WTC11 (cell line): ENCODE measurements at regions not wholly inside any gene's neighbourhood (a gene's known extent, or its start where the extent isn't known, plus 50 kb on each side); places are given as distances from the start of the nearest gene placed in this dataset.

Experiments used
- ATF3 ChIP-seq: sonication (generic); formaldehyde crosslinking; conservative IDR thresholded peaks from 2 replicates; pipeline ENCODE4 v1.8.1; 2022; ENCODE audit warnings: mild to moderate bottlenecking, missing genetic modification reagents
- CREB1 ChIP-seq: sonication (generic); formaldehyde crosslinking; IDR thresholded peaks from 2 replicates; pipeline ENCODE4 v1.8.0; 2023; ENCODE audit warnings: mild to moderate bottlenecking, missing genetic modification reagents
- CTCF ChIP-seq: fragments of 200-600 bp; IDR thresholded peaks from 2 replicates; pipeline ENCODE4 v1.8.0; 2022; ENCODE audit warnings: antibody characterized with exemption
- E2F1 ChIP-seq: sonication (generic); formaldehyde crosslinking; IDR thresholded peaks from 2 replicates; pipeline ENCODE4 v1.8.0; 2022; ENCODE audit warnings: mild to moderate bottlenecking, missing genetic modification reagents
- E2F5 ChIP-seq: sonication (generic); formaldehyde crosslinking; IDR thresholded peaks from 2 replicates; pipeline ENCODE4 v1.8.1; 2022; ENCODE audit warnings: mild to moderate bottlenecking, moderate library complexity, missing genetic modification reagents
- ERG ChIP-seq: fragments of 250-450 bp; sonication (Bioruptor Pico); IDR thresholded peaks from 2 replicates; pipeline ENCODE4 v1.8.0; 2021; ENCODE audit warnings: mild to moderate bottlenecking
- ESRRA ChIP-seq: sonication (generic); formaldehyde crosslinking; IDR thresholded peaks from 2 replicates; pipeline ENCODE4 v1.8.1; 2022; ENCODE audit warnings: mild to moderate bottlenecking, missing genetic modification reagents, borderline replicate concordance
- FOXJ3 ChIP-seq: sonication (generic); formaldehyde crosslinking; IDR thresholded peaks from 2 replicates; pipeline ENCODE4 v1.9.0; 2021; ENCODE audit warnings: missing genetic modification reagents, mild to moderate bottlenecking, borderline replicate concordance
- FOXP1 ChIP-seq: sonication (generic); formaldehyde crosslinking; IDR thresholded peaks from 2 replicates; pipeline ENCODE4 v1.8.0; 2022; ENCODE audit warnings: missing genetic modification reagents, mild to moderate bottlenecking, moderate library complexity, borderline replicate concordance
- KAT7 ChIP-seq: sonication (generic); formaldehyde crosslinking; IDR thresholded peaks from 2 replicates; pipeline ENCODE4 v1.8.1; 2023; ENCODE audit warnings: missing genetic modification reagents, mild to moderate bottlenecking, borderline replicate concordance
- NR2C2 ChIP-seq: sonication (generic); formaldehyde crosslinking; IDR thresholded peaks from 2 replicates; pipeline ENCODE4 v1.8.0; 2022; ENCODE audit warnings: mild to moderate bottlenecking, missing genetic modification reagents
- SMAD3 ChIP-seq: sonication (generic); formaldehyde crosslinking; IDR thresholded peaks from 2 replicates; pipeline ENCODE4 v1.8.0; 2022; ENCODE audit warnings: missing genetic modification reagents, mild to moderate bottlenecking, borderline replicate concordance
- STAT6 ChIP-seq: sonication (generic); formaldehyde crosslinking; conservative IDR thresholded peaks from 2 replicates; pipeline ENCODE4 v1.8.1; 2023; ENCODE audit warnings: mild to moderate bottlenecking, low read depth, missing genetic modification reagents, moderate library complexity
- USF1 ChIP-seq: sonication (generic); formaldehyde crosslinking; IDR thresholded peaks from 2 replicates; pipeline ENCODE4 v1.8.0; 2022; ENCODE audit warnings: mild to moderate bottlenecking, missing genetic modification reagents

- TF ChIP-seq FOXJ3 (CRISPR knock-in tag) (no peak), FOXP1 (no peak), ATF3 (no peak), CTCF (no peak), ESRRA (CRISPR knock-in tag) (no peak), SMAD3 (no peak), USF1 (CRISPR knock-in tag) (no peak), KAT7 (CRISPR knock-in tag) (no peak), ERG (no peak), E2F1 (CRISPR knock-in tag) (no peak), NR2C2 (CRISPR knock-in tag) (no peak), STAT6 (no peak), E2F5 (CRISPR knock-in tag) (no peak), CREB1 (CRISPR knock-in tag) (no peak)
Observed at GRCh38 chr2:83081826-83082690, 1377.0 kb downstream of the SUCLG1 start.
